DND-41 (cell line): ENCODE measurements at regions not wholly inside any gene's neighbourhood (a gene's known extent, or its start where the extent isn't known, plus 50 kb on each side); places are given as distances from the start of the nearest gene placed in this dataset.

Experiments used
- EZH2 ChIP-seq: IDR thresholded peaks from 3 replicates; pipeline ENCODE4 v1.6.1; 2012; ENCODE audit warnings: borderline replicate concordance, low read depth, mild to moderate bottlenecking, moderate library complexity, low read length, inconsistent platforms; ENCODE audit not compliant: severe bottlenecking
- TF ChIP-seq, protein P1 (sequence below): IDR thresholded peaks from 2 replicates; pipeline ENCODE4 v1.5.1; 2012; ENCODE audit warnings: borderline replicate concordance, low read length, moderate library complexity, mild to moderate bottlenecking; ENCODE audit not compliant: poor library complexity, severe bottlenecking; ENCODE audit errors: extremely low read depth

DNA sequence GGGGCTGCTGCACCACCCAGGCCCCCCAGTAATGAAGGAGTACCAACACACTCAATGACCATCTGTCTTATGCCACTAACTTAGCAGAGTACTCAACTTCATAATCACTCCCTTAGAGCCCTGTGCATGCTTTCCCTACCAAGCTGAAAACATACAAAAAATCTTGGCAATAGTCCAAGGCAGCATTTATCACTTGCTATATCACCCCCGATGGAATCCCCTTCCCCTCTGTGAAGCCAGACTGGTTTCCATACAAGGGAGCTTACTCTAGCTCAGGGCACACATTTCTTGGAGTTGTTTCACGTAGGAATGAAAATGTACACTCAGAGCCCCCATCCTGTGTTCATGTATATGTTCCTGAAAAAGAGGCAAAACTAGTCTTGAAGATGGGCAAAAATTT is 301.3 kb upstream of the TENM4 start:
- TF ChIP-seq, protein P1, sequence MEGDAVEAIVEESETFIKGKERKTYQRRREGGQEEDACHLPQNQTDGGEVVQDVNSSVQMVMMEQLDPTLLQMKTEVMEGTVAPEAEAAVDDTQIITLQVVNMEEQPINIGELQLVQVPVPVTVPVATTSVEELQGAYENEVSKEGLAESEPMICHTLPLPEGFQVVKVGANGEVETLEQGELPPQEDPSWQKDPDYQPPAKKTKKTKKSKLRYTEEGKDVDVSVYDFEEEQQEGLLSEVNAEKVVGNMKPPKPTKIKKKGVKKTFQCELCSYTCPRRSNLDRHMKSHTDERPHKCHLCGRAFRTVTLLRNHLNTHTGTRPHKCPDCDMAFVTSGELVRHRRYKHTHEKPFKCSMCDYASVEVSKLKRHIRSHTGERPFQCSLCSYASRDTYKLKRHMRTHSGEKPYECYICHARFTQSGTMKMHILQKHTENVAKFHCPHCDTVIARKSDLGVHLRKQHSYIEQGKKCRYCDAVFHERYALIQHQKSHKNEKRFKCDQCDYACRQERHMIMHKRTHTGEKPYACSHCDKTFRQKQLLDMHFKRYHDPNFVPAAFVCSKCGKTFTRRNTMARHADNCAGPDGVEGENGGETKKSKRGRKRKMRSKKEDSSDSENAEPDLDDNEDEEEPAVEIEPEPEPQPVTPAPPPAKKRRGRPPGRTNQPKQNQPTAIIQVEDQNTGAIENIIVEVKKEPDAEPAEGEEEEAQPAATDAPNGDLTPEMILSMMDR = no peak
- no peak for TF ChIP-seq EZH2
